ENCODE measurements at regions not wholly inside any gene's neighbourhood (a gene's known extent, or its start where the extent isn't known, plus 50 kb on each side); places are given as distances from the start of the nearest gene placed in this dataset. TPM values are rescaled to one million over a fixed set of nuclear protein-coding genes. Genes with fewer than 3 reads are reported as not detected.

Small RNA genes lying in the stretch of these regions (microRNA-seq; reads per million reads assigned to microRNA genes)
- gene RN7SL582P (ENCODE audit: insufficient read depth, insufficient read length): not detected

Small RNA genes lying in the stretch of these regions (small RNA-seq; reads per million reads assigned to genes)
- gene RN7SL582P: 0 reads per million in 5 experiments
